H1 (cell line): ENCODE measurements at regions not wholly inside any gene's neighbourhood (a gene's known extent, or its start where the extent isn't known, plus 50 kb on each side); places are given as distances from the start of the nearest gene placed in this dataset.

ENCODE experiments used
- CTCF ChIA-PET: fragments of 300-600 bp; sonication (Branson Sonifier 250); formaldehyde crosslinking; loops from one replicate; lab custom pipeline; 2021; ENCODE audit not compliant: partially characterized antibody; lab: Charles Lee
- POLR2A ChIA-PET: fragments of 300-600 bp; sonication (Branson Sonifier 250); formaldehyde crosslinking; loops from one replicate; lab custom pipeline; 2021; ENCODE audit warnings: inconsistent platforms; ENCODE audit not compliant: partially characterized antibody; lab: Charles Lee
- DNase-seq, 2 experiments: peaks; one replicate each; pipeline versions ENCODE4 v3.0.0 to v3.0.0-alpha.2; 2010 to 2022; ENCODE audit warnings: low spot score in 2 of 2, low read depth in 1 of 2, mixed read lengths in 1 of 2
- FAIRE-seq: peaks from 2 replicates; lab custom pipeline; 2011; peaks lifted over from hg19 to GRCh38; lab: Jason Lieb, UNC
- H2AFZ ChIP-seq: 2 replicates; pipeline ENCODE4 v1.8.1; 2012; ENCODE audit warnings: low read length, inconsistent platforms
- H2AK5ac ChIP-seq: 2 replicates; pipeline ENCODE4 v1.6.1; 2013; ENCODE audit warnings: low read depth, low read length
- H2BK120ac ChIP-seq: replicated peaks from 2 replicates; pipeline ENCODE3; 2013; ENCODE audit warnings: low read depth, low read length, inconsistent platforms
- H2BK12ac ChIP-seq: 2 replicates; pipeline ENCODE4 v1.6.1; 2013; ENCODE audit warnings: low read depth, low read length
- H2BK15ac ChIP-seq: 2 replicates; pipeline ENCODE4 v1.6.1; 2013; ENCODE audit warnings: low read length
- H2BK20ac ChIP-seq: 2 replicates; pipeline ENCODE4 v1.6.1; 2013; ENCODE audit warnings: low read length
- H2BK5ac ChIP-seq: 2 replicates; pipeline ENCODE4 v1.6.1; 2013; ENCODE audit warnings: low read depth, low read length
- H3K14ac ChIP-seq: 2 replicates; pipeline ENCODE4 v1.6.1; 2013; ENCODE audit warnings: inconsistent platforms; ENCODE audit not compliant: insufficient read length
- H3K18ac ChIP-seq: 2 replicates; pipeline ENCODE4 v1.6.1; 2013; ENCODE audit warnings: low read length; ENCODE audit errors: extremely low read depth
- H3K23ac ChIP-seq: 2 replicates; pipeline ENCODE4 v1.6.1; 2013; ENCODE audit warnings: inconsistent platforms; ENCODE audit not compliant: insufficient read length
- H3K23me2 ChIP-seq: 2 replicates; pipeline ENCODE4 v1.6.1; 2013; ENCODE audit warnings: low read depth, low read length
- H3K27ac ChIP-seq: 2 replicates; pipeline ENCODE4 v1.6.1; 2011; ENCODE audit warnings: low read depth, low read length, inconsistent platforms
- H3K27me3 ChIP-seq, 4 experiments: replicated peaks in 1 of 4; 1 replicate in 1 of 4; 2 replicates in 3 of 4; pipeline versions ENCODE4 v1.6.1 to v1.8.1; 2011 to 2013; ENCODE audit warnings: low read length in 3 of 4, mild to moderate bottlenecking in 3 of 4, inconsistent platforms in 2 of 4, mixed read lengths in 2 of 4, moderate library complexity in 1 of 4; ENCODE audit not compliant: control insufficient read depth in 3 of 4, insufficient read depth in 3 of 4; ENCODE audit errors: extremely low read depth in 1 of 4
- H3K36me3 ChIP-seq, 4 experiments: 2 replicates each; pipeline versions ENCODE4 v1.6.1 to v1.8.1; 2011 to 2013; ENCODE audit warnings: mild to moderate bottlenecking in 4 of 4, low read length in 3 of 4, moderate library complexity in 2 of 4, control low read depth in 1 of 4, inconsistent platforms in 1 of 4; ENCODE audit not compliant: insufficient read depth in 4 of 4, control insufficient read depth in 2 of 4
- H3K4ac ChIP-seq: replicated peaks from 2 replicates; pipeline ENCODE3; 2013; ENCODE audit warnings: low read length, low read depth, mixed read lengths, inconsistent platforms; ENCODE audit not compliant: insufficient read length
- H3K4me1 ChIP-seq, 4 experiments: replicated peaks in 1 of 4; 1 replicate in 1 of 4; 2 replicates in 3 of 4; pipeline versions ENCODE4 v1.6.1 to v1.8.1; 2011 to 2013; ENCODE audit warnings: low read length in 3 of 4, inconsistent platforms in 2 of 4, mixed read lengths in 1 of 4; ENCODE audit not compliant: insufficient read depth in 4 of 4, control insufficient read depth in 3 of 4
- H3K4me2 ChIP-seq, 2 experiments: 2 replicates each; pipeline versions ENCODE4 v1.6.1 to v1.8.1; 2011 to 2013; ENCODE audit warnings: low read depth in 2 of 2, low read length in 2 of 2, control low read depth in 1 of 2, inconsistent platforms in 1 of 2, mild to moderate bottlenecking in 1 of 2; ENCODE audit not compliant: insufficient read depth in 1 of 2
- H3K4me3 ChIP-seq, 4 experiments: fragments of 200-600, 300-600 bp in 1 of 4; sonication (generic), shearing (Covaris generic), sonication (Bioruptor Twin) in 1 of 4; 2 replicates each; pipeline versions ENCODE4 v1.5.1 to v1.8.1; 2011 to 2016; ENCODE audit warnings: low read length in 4 of 4, low read depth in 3 of 4, control low read depth in 2 of 4, inconsistent platforms in 2 of 4, mild to moderate bottlenecking in 2 of 4, mixed read lengths in 1 of 4, moderate library complexity in 1 of 4; ENCODE audit not compliant: insufficient read depth in 2 of 4; ENCODE audit errors: extremely low read depth in 1 of 4
- H3K56ac ChIP-seq: replicated peaks from 2 replicates; pipeline ENCODE3; 2013; ENCODE audit warnings: low read depth, mild to moderate bottlenecking, mixed read lengths, low read length, inconsistent platforms; ENCODE audit not compliant: insufficient read length
- H3K79me1 ChIP-seq: 2 replicates; pipeline ENCODE4 v1.6.1; 2013; ENCODE audit warnings: low read depth, low read length, control low read depth
- H3K79me2 ChIP-seq, 2 experiments: 2 replicates each; pipeline versions ENCODE4 v1.6.1 to v1.8.1; 2012 to 2013; ENCODE audit warnings: low read length in 2 of 2, mild to moderate bottlenecking in 2 of 2, inconsistent platforms in 1 of 2; ENCODE audit not compliant: insufficient read depth in 2 of 2, control insufficient read depth in 1 of 2
- H3K9ac ChIP-seq, 4 experiments: replicated peaks in 1 of 4; 1 replicate in 1 of 4; 2 replicates in 3 of 4; pipeline versions ENCODE4 v1.6.1 to v1.8.1; 2011 to 2013; ENCODE audit warnings: low read depth in 3 of 4, low read length in 3 of 4, control low read depth in 2 of 4, mild to moderate bottlenecking in 2 of 4, moderate library complexity in 2 of 4, inconsistent platforms in 1 of 4; ENCODE audit errors: extremely low read depth in 1 of 4
- H3K9me3 ChIP-seq, 2 experiments: 2 replicates each; pipeline versions ENCODE4 v1.6.1 to v1.8.1; 2012 to 2013; ENCODE audit warnings: mild to moderate bottlenecking in 2 of 2, moderate library complexity in 2 of 2, control low read depth in 1 of 2, inconsistent platforms in 1 of 2, low read depth in 1 of 2, low read length in 1 of 2, mixed read lengths in 1 of 2; ENCODE audit not compliant: insufficient read depth in 2 of 2
- H4K20me1 ChIP-seq, 2 experiments: replicated peaks in 1 of 2; 2 replicates each; pipeline versions ENCODE3 to v1.8.1; 2011 to 2013; ENCODE audit warnings: inconsistent platforms in 2 of 2, low read length in 2 of 2, mild to moderate bottlenecking in 1 of 2; ENCODE audit not compliant: insufficient read depth in 2 of 2, control insufficient read depth in 1 of 2
- H4K5ac ChIP-seq: 2 replicates; pipeline ENCODE4 v1.6.1; 2013; ENCODE audit warnings: low read length, low read depth, mixed read lengths, inconsistent platforms; ENCODE audit not compliant: insufficient read length
- H4K8ac ChIP-seq: 2 replicates; pipeline ENCODE4 v1.8.0; 2013; ENCODE audit warnings: mild to moderate bottlenecking, moderate library complexity, low read length, inconsistent platforms; ENCODE audit not compliant: insufficient read depth; ENCODE audit errors: extremely low read depth
- H4K91ac ChIP-seq: replicated peaks from 2 replicates; pipeline ENCODE3; 2013; ENCODE audit warnings: low read length, mixed read lengths, inconsistent platforms; ENCODE audit not compliant: insufficient read length
- ATF3 ChIP-seq: IDR thresholded peaks from 2 replicates; pipeline ENCODE4 v1.6.1; 2011; ENCODE audit warnings: low read depth, mild to moderate bottlenecking, low read length; ENCODE audit not compliant: insufficient read depth
- CBX5 ChIP-seq: fragments of 300-800, 300-1000 bp; sonication (generic); IDR thresholded peaks from 2 replicates; pipeline ENCODE4 v1.7.1; 2016; ENCODE audit warnings: antibody characterized with exemption, low read length, low read depth
- CBX8 ChIP-seq: fragments of 300-800, 300-1000 bp; sonication (generic); IDR thresholded peaks from 2 replicates; pipeline ENCODE4 v1.7.1; 2016; ENCODE audit warnings: low read depth, low read length, borderline replicate concordance
- CHD2 ChIP-seq: IDR thresholded peaks from 2 replicates; pipeline ENCODE4 v1.6.1; 2012; ENCODE audit warnings: low read length, improper control_type of control experiment
- CREB1 ChIP-seq: IDR thresholded peaks from 2 replicates; pipeline ENCODE4 v1.6.1; 2012; ENCODE audit warnings: inconsistent platforms
- RBBP5 ChIP-seq: IDR thresholded peaks from 2 replicates; pipeline ENCODE4 v1.7.1; 2012; ENCODE audit warnings: low read depth, mild to moderate bottlenecking, inconsistent platforms, low read length, moderate library complexity, borderline replicate concordance
- SP1 ChIP-seq: IDR thresholded peaks from 2 replicates; pipeline ENCODE4 v1.6.1; 2011; ENCODE audit warnings: low read depth, low read length
- SP2 ChIP-seq: IDR thresholded peaks from 2 replicates; pipeline ENCODE4 v1.6.1; 2012; ENCODE audit warnings: mild to moderate bottlenecking, low read length, inconsistent platforms
- SUZ12 ChIP-seq: fragments of 200-600 bp; sonication (generic); IDR thresholded peaks from 2 replicates; pipeline ENCODE4 v1.6.1; 2012; ENCODE audit warnings: mild to moderate bottlenecking, inconsistent platforms, low read length, moderate library complexity, mixed read lengths
- TAF1 ChIP-seq: IDR thresholded peaks from 2 replicates; pipeline ENCODE4 v1.6.1; 2011; ENCODE audit warnings: mild to moderate bottlenecking, low read depth, low read length
- WGBS, 2 experiments: shearing (Covaris generic) in 1 of 2; methylation state at CpG; one replicate each; pipeline versions ENCODE4 v1.1.6 to v1.1.7; 2013 to 2015; ENCODE audit warnings: low lambda C conversion rate in 2 of 2, mixed read lengths in 2 of 2, inconsistent platforms in 1 of 2, low coverage in 1 of 2, missing lambda C conversion rate in 1 of 2; ENCODE audit not compliant: insufficient replicate concordance in 2 of 2, insufficient coverage in 1 of 2, insufficient read length in 1 of 2; ENCODE audit errors: extremely low coverage in 1 of 2, missing lambda C conversion rate in 1 of 2; 5-methylcytosine and 5-hydroxymethylcytosine counted together

- ChIA-PET POLR2A (interaction anchor here (1.1 to 1.4 kb wide), 5 partner anchors 11 to 206 kb away, joined by 3 to 7 read pairs (median 4); no protein-coding TSS in a partner anchor), CTCF (interaction anchor here (0.6 to 2.0 kb wide), 7 partner anchors 67 to 1167 kb away, joined by 3 to 5 read pairs (median 4); no protein-coding TSS in a partner anchor)
- Histone ChIP-seq H3K9ac (peak overlapping the region in 2 of 4 experiments; percentile 27 to 43; a peak in 5 of 7 replicates), H3K79me2 (no peaks in the 10 kb centered on the region), H3K14ac (no peak overlapping the region), H2BK12ac (peak overlapping the region; percentile 96), H4K8ac (peak overlapping the region; percentile 92), H2BK15ac (peak overlapping the region; percentile 75; the same call in 1 of the 2 replicates), H3K27me3 (peaks cover 0 to 10% (median 5%) of the 10 kb centered on the region in 4 experiments; a peak in 4 of 7 replicates), H3K4me1 (peaks cover 0 to 6% (median 2%) of the 10 kb centered on the region in 4 experiments; a peak in 4 of 7 replicates), H4K20me1 (no peaks in the 10 kb centered on the region), H3K4me2 (peak overlapping the region; percentile 78 to 87), H2AFZ (peak overlapping the region; percentile 85; the same call in 1 of the 2 replicates), H3K23ac (no peak overlapping the region), H3K36me3 (no peaks in the 10 kb centered on the region), H2BK5ac (peak overlapping the region; percentile 84; the same call in 1 of the 2 replicates), H3K56ac (no peak overlapping the region), H3K9me3 (no peaks in the 10 kb centered on the region), H3K27ac (no peak overlapping the region), H4K91ac (peak overlapping the region; percentile 95), H4K5ac (peak overlapping the region; percentile 18), H3K79me1 (no peaks in the 10 kb centered on the region), H2BK120ac (peak overlapping the region; percentile 24), H3K18ac (peak overlapping the region; percentile 78; the same call in 1 of the 2 replicates), H3K4ac (peak overlapping the region; percentile 58), H2BK20ac (peak overlapping the region; percentile 96), H3K23me2 (peaks cover 9% of the 10 kb centered on the region; the same call in 1 of the 2 replicates), H2AK5ac (no peak overlapping the region), H3K4me3 (peak overlapping the region; percentile 39 to 58 (median 50))
- 3% methylated on average over 42 of the region's 46 CpGs; no CpG with 5 or more reads in 1 of the 2 experiments for WGBS, 2 experiments
- FAIRE-seq, result peak; percentile 57
- peak; percentile 33 to 76 for DNase-seq
- peak; percentile 36; the same call in 1 of the 2 replicates for TF ChIP-seq SP1
- no peak for TF ChIP-seq SUZ12
- TF ChIP-seq TAF1, result no peak; the same call in 1 of the 2 replicates
- TF ChIP-seq CBX8, result no peak
- TF ChIP-seq RBBP5, result no peak; the same call in 1 of the 2 replicates
- TF ChIP-seq ATF3, result 0 out of 2 replicates have a peak, but pooled peaks have one; percentile 23
- TF ChIP-seq SP2, result no peak
- no peak for TF ChIP-seq CBX5
- TF ChIP-seq CREB1, result no peak
- TF ChIP-seq CHD2, result no peak
These were observed 269.9 kb upstream of the SORL1-AS1 start for GRCh38 chr11:121722431-121723245.
